ENCODE measurements at regions not wholly inside any gene's neighbourhood (a gene's known extent, or its start where the extent isn't known, plus 50 kb on each side); places are given as distances from the start of the nearest gene placed in this dataset.

DNA sequence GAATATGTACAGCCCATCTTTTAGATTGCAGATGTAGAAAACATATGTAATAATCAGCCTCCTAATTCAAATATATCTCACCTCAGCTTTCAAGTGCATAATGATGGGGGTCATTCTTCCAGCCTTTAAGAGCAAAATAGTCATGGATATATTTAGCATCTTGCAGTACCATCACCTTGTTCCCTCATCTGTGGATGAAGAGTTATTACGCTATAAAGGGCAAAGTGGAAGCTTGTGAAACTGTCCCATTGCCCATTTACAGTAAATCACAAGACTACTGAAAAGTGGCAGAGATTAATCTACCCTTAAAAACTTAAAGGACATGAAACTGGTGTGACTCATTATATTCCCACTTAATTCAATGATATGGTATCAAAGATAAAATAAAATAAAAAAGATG lies 979.7 kb upstream of the HS3ST1 start:
- no peaks in the 10 kb centered on the region for H3K9me3 ChIP-seq
- no peak for DNase-seq (ENCODE audit: low spot score)
- no peak overlapping the region for H3K4me3 ChIP-seq
- no peaks in the 10 kb centered on the region for H3K27me3 ChIP-seq (replicated peaks; ENCODE audit: insufficient read depth)
- ATAC-seq (ENCODE audit: insufficient number of reproducible peaks, low FRiP score, low read depth), result no peak
- no peaks in the 10 kb centered on the region for H3K36me3 ChIP-seq
- TF ChIP-seq, protein P1, sequence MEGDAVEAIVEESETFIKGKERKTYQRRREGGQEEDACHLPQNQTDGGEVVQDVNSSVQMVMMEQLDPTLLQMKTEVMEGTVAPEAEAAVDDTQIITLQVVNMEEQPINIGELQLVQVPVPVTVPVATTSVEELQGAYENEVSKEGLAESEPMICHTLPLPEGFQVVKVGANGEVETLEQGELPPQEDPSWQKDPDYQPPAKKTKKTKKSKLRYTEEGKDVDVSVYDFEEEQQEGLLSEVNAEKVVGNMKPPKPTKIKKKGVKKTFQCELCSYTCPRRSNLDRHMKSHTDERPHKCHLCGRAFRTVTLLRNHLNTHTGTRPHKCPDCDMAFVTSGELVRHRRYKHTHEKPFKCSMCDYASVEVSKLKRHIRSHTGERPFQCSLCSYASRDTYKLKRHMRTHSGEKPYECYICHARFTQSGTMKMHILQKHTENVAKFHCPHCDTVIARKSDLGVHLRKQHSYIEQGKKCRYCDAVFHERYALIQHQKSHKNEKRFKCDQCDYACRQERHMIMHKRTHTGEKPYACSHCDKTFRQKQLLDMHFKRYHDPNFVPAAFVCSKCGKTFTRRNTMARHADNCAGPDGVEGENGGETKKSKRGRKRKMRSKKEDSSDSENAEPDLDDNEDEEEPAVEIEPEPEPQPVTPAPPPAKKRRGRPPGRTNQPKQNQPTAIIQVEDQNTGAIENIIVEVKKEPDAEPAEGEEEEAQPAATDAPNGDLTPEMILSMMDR (IDR thresholded peaks at IDR 0.05), result no peak
- H3K27ac ChIP-seq, result no peak overlapping the region
- no peaks in the 10 kb centered on the region for H3K4me1 ChIP-seq (ENCODE audit: control insufficient read depth in 1 of 2, low read depth in 2 of 2)

DNA sequence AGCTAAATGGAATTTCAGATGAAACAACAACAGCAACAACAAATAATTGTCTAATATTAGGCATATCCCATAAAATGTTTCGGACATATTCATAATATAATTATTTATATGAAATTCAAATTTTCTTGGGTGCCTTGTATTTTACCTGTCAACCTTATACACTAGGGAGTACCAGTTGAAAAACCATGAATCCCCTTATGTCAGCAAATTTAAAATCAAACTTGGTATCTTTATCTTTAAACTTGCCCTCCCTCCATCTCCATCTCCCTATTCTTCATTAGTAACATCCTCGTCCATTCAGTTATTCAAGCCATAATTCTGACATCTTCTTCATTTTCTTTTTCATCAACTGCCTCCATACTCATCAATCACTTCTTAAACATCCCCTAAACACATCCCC lies 974.5 kb upstream of the HS3ST1 start:
- ATAC-seq (ENCODE audit: insufficient number of reproducible peaks, low FRiP score, low read depth) (no peak), DNase-seq (ENCODE audit: low spot score) (no peak)
- TF ChIP-seq, protein P1 (IDR thresholded peaks at IDR 0.05), result no peak
- Histone ChIP-seq H3K27ac (no peak overlapping the region), H3K4me3 (no peak overlapping the region), H3K36me3 (no peaks in the 10 kb centered on the region), H3K4me1 (ENCODE audit: control insufficient read depth in 1 of 2, low read depth in 2 of 2) (no peaks in the 10 kb centered on the region), H3K9me3 (no peaks in the 10 kb centered on the region), H3K27me3 (replicated peaks; ENCODE audit: insufficient read depth) (no peaks in the 10 kb centered on the region)

- no peaks in the 10 kb centered on the region for H3K27me3 ChIP-seq (replicated peaks; ENCODE audit: insufficient read depth)
Measured at GRCh38 chr4:12399781-12400180, 971.1 kb upstream of the HS3ST1 start.

DNA sequence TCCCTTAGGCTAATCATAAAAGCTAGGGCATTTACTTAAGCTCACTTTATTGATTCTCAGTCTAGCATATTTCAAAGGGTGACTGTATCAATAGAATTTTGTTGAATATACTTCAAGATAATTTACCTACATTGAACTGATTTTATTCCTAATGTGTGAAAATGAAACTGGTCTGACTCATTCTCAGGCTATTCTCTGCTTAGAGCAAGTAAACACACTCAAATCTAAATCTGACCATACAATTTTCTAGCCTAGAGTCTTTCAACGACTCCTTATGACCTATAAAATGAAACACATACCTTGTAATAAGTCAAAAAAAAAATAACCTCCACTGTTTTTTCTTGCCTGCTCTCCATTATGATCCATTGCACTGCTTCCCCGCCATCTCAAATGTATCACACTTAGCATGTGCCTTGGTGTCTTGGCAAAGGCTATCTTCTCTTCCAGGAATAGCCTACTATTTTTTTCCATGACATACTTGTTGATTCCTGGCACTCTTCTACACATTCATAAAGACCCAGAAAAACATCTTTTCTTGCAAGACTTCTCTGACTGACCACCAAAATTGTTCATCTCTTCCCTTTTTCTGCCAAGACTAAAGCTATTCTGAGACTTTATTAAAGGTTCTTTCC lies 965.1 kb upstream of the HS3ST1 start:
- Histone ChIP-seq H3K9me3 (no peaks in the 10 kb centered on the region), H3K4me3 (no peak overlapping the region), H3K36me3 (no peaks in the 10 kb centered on the region), H3K4me1 (ENCODE audit: control insufficient read depth in 1 of 2, low read depth in 2 of 2) (no peaks in the 10 kb centered on the region), H3K27me3 (replicated peaks; ENCODE audit: insufficient read depth) (no peaks in the 10 kb centered on the region), H3K27ac (no peak overlapping the region)
- TF ChIP-seq, protein P1 (IDR thresholded peaks at IDR 0.05), result no peak
- ATAC-seq (ENCODE audit: insufficient number of reproducible peaks, low FRiP score, low read depth) (no peak), DNase-seq (ENCODE audit: low spot score) (no peak)

More at GRCh38 chr4:12399781-12400180, 971.1 kb upstream of the HS3ST1 start:
- DNase-seq (ENCODE audit: low spot score), result no peak
- TF ChIP-seq, protein P1 (IDR thresholded peaks at IDR 0.05), result no peak
- Histone ChIP-seq H3K4me1 (ENCODE audit: control insufficient read depth in 1 of 2, low read depth in 2 of 2) (no peaks in the 10 kb centered on the region), H3K27ac (no peak overlapping the region), H3K4me3 (no peak overlapping the region), H3K36me3 (no peaks in the 10 kb centered on the region), H3K9me3 (no peaks in the 10 kb centered on the region)
- ATAC-seq (ENCODE audit: insufficient number of reproducible peaks, low FRiP score, low read depth), result no peak

DNA sequence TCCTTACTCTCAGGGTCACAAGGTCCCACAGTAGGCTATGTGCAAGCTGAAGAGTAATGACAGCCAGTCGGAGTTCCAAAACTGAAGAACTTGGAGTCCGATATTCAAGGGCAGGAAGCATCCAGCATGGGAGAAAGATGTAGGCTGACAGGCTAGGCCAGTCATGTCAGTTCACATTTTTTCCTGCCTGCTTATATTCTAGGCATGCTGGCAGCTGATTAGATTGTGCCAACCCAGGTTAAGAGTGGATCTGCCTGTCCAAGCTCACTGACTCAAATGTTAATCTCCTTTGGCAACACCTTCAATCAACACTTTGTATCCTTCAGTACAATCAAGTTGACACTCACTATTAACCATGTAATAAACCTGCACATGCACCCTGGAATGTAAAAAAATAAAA lies 960.9 kb upstream of the HS3ST1 start:
- no peaks in the 10 kb centered on the region for H3K36me3 ChIP-seq
- H3K27ac ChIP-seq, result no peak overlapping the region
- no peaks in the 10 kb centered on the region for H3K27me3 ChIP-seq (replicated peaks; ENCODE audit: insufficient read depth)
- DNase-seq (ENCODE audit: low spot score) (no peak), ATAC-seq (ENCODE audit: insufficient number of reproducible peaks, low FRiP score, low read depth) (no peak)
- TF ChIP-seq, protein P1 (IDR thresholded peaks at IDR 0.05), result no peak
- no peaks in the 10 kb centered on the region for H3K4me1 ChIP-seq (ENCODE audit: control insufficient read depth in 1 of 2, low read depth in 2 of 2)
- no peak overlapping the region for H3K4me3 ChIP-seq
- no peaks in the 10 kb centered on the region for H3K9me3 ChIP-seq
